ENCODE measurements at regions not wholly inside any gene's neighbourhood (a gene's known extent, or its start where the extent isn't known, plus 50 kb on each side); places are given as distances from the start of the nearest gene placed in this dataset.

DNA sequence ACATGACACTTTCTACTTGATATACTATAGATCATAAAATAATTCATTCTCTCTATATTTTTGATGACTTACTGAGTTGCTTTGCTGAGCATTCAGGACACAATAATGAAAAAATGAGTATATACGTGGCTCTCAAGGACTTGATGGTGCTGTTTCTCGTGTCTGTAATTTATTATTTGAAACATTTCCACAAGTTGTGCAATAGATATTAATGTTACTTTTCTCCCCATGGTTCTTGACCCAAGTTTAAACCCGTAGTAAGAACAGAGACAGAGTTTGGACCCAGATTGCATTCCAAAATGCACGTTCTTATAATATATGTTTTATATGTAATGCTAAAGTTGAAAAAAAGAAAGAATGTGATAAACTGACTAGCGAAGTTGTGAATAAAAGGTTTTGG, 94.2 kb upstream of the FAM3C start:
- Histone ChIP-seq H3K27me3 (ENCODE audit: control insufficient read depth in 2 of 2, insufficient read depth in 2 of 2, low read length in 2 of 2) (no peaks in the 10 kb centered on the region), H3K9me1 (replicated peaks; ENCODE audit: control insufficient read depth, extremely low read depth, insufficient read depth, low read length) (no peaks in the 10 kb centered on the region), H3K79me2 (ENCODE audit: control insufficient read depth, insufficient read depth, low read length) (no peaks in the 10 kb centered on the region), H3K9ac (replicated peaks; ENCODE audit: extremely low read depth, insufficient read depth, low read length) (no peak overlapping the region), H2AFZ (ENCODE audit: low read depth, low read length) (no peak overlapping the region), H4K20me1 (replicated peaks; ENCODE audit: control insufficient read depth, extremely low read depth, insufficient read depth, low read length) (no peaks in the 10 kb centered on the region), H3K4me3 (replicated peaks in 1 of 3; ENCODE audit: insufficient read depth in 1 of 3, low read depth in 1 of 3, low read length in 3 of 3) (no peak overlapping the region), H3K36me3 (ENCODE audit: control insufficient read depth in 2 of 2, extremely low read depth in 1 of 2, insufficient read depth in 2 of 2, low read length in 2 of 2) (no peaks in the 10 kb centered on the region), H3K27ac (ENCODE audit: insufficient read depth, low read depth, low read length) (no peak overlapping the region), H3K4me1 (ENCODE audit: control insufficient read depth, extremely low read depth, insufficient read depth, low read length) (peaks cover 3% of the 10 kb centered on the region), H3K4me2 (ENCODE audit: insufficient read depth, low read length) (no peak overlapping the region), H3K9me3 (replicated peaks; ENCODE audit: control insufficient read depth, insufficient read depth, low read length) (no peaks in the 10 kb centered on the region)
- intact Hi-C loops (cut with micrococcal nuclease) (no loop called here), dilution Hi-C loops (cut with MboI; ENCODE audit: extremely low pct_ligation_motif_present, low sequenced_read_pairs) (no loop called here)
- no peak for DNase-seq (ENCODE audit: low read depth, low spot score)
- no TSS peak for BruUV-seq (replicated peaks)
- POLR2A ChIA-PET, result no interaction called here
- CTCF ChIA-PET, result no interaction called here
- TF ChIP-seq FOS (IDR thresholded peaks at IDR 0.05; ENCODE audit: borderline replicate concordance, insufficient read depth, low read length) (no peak), EZH2 (IDR thresholded peaks at IDR 0.05; ENCODE audit: borderline replicate concordance, low read depth, low read length, severe bottlenecking) (no peak), MYC (IDR thresholded peaks at IDR 0.05; ENCODE audit: low read depth, low read length) (no peak), MAX (IDR thresholded peaks at IDR 0.05; ENCODE audit: insufficient read depth, insufficient read length) (no peak), GATA2 (IDR thresholded peaks at IDR 0.05; ENCODE audit: insufficient read depth, insufficient read length, low read depth, low read length) (no peak)
- no peak for FAIRE-seq

GRCh38 chr7:121489440-121489839, 93.3 kb upstream of the FAM3C start:
- intact Hi-C loops (cut with micrococcal nuclease), result no loop called here
- Histone ChIP-seq H2AFZ (ENCODE audit: low read depth, low read length) (no peak overlapping the region), H3K36me3 (ENCODE audit: control insufficient read depth in 2 of 2, extremely low read depth in 1 of 2, insufficient read depth in 2 of 2, low read length in 2 of 2) (no peaks in the 10 kb centered on the region), H3K79me2 (ENCODE audit: control insufficient read depth, insufficient read depth, low read length) (no peaks in the 10 kb centered on the region), H3K4me2 (ENCODE audit: insufficient read depth, low read length) (no peak overlapping the region), H3K9ac (replicated peaks; ENCODE audit: extremely low read depth, insufficient read depth, low read length) (no peak overlapping the region), H3K27me3 (ENCODE audit: control insufficient read depth in 2 of 2, insufficient read depth in 2 of 2, low read length in 2 of 2) (no peaks in the 10 kb centered on the region), H3K9me1 (replicated peaks; ENCODE audit: control insufficient read depth, extremely low read depth, insufficient read depth, low read length) (no peaks in the 10 kb centered on the region), H3K4me3 (replicated peaks in 1 of 3; ENCODE audit: insufficient read depth in 1 of 3, low read depth in 1 of 3, low read length in 3 of 3) (no peak overlapping the region), H3K4me1 (ENCODE audit: control insufficient read depth, extremely low read depth, insufficient read depth, low read length) (peaks cover 3% of the 10 kb centered on the region), H4K20me1 (replicated peaks; ENCODE audit: control insufficient read depth, extremely low read depth, insufficient read depth, low read length) (no peaks in the 10 kb centered on the region), H3K9me3 (replicated peaks; ENCODE audit: control insufficient read depth, insufficient read depth, low read length) (no peaks in the 10 kb centered on the region), H3K27ac (ENCODE audit: insufficient read depth, low read depth, low read length) (no peak overlapping the region)
- TF ChIP-seq JUN (IDR thresholded peaks at IDR 0.05; ENCODE audit: borderline replicate concordance, insufficient read depth, insufficient read length, low read depth) (no peak), MAX (IDR thresholded peaks at IDR 0.05; ENCODE audit: insufficient read depth, insufficient read length) (no peak), POLR2A (IDR thresholded peaks at IDR 0.05; ENCODE audit: low read depth, low read length) (no peak), GATA2 (IDR thresholded peaks at IDR 0.05; ENCODE audit: insufficient read depth, insufficient read length, low read depth, low read length) (no peak), EZH2 (IDR thresholded peaks at IDR 0.05; ENCODE audit: borderline replicate concordance, low read depth, low read length, severe bottlenecking) (no peak), FOS (IDR thresholded peaks at IDR 0.05; ENCODE audit: borderline replicate concordance, insufficient read depth, low read length) (no peak), MYC (IDR thresholded peaks at IDR 0.05; ENCODE audit: low read depth, low read length) (no peak), POLR2AphosphoS5 (IDR thresholded peaks at IDR 0.05; ENCODE audit: insufficient read depth, low read depth, low read length) (no peak), CTCF (IDR thresholded peaks at IDR 0.05; ENCODE audit: extremely low read depth in 1 of 2, insufficient read depth in 1 of 2, low read depth in 1 of 2, low read length in 2 of 2) (no peak)
- ChIA-PET POLR2A (no interaction called here), CTCF (no interaction called here)
- no TSS peak for BruUV-seq (replicated peaks)
- FAIRE-seq (no peak), DNase-seq (ENCODE audit: low read depth, low spot score) (no peak)
- dilution Hi-C loops (cut with MboI; ENCODE audit: extremely low pct_ligation_motif_present, low sequenced_read_pairs), result no loop called here
